GM12878 (cell line): ENCODE measurements at regions not wholly inside any gene's neighbourhood (a gene's known extent, or its start where the extent isn't known, plus 50 kb on each side); places are given as distances from the start of the nearest gene placed in this dataset.

Source experiments
- ATAC-seq: fragments of 200-7000 bp; cut with Tn5 transposase; 3 replicates; pipeline ENCODE4 v1.9.1; 2020; ENCODE audit warnings: mild to moderate bottlenecking, moderate library complexity
- BruUV-seq: library from RNA; stranded (reverse); fragments of 400-500 nt; replicated peaks from 2 replicates; lab custom pipeline; 2021; lab: Mats Ljungman, UMichigan
- CTCF ChIA-PET: fragments of 300-600 bp; sonication (Branson Sonifier 250); formaldehyde crosslinking; extraction: SDS; loops from one replicate; lab custom pipeline; 2021; ENCODE audit warnings: inconsistent platforms; lab: Yijun Ruan, JAX
- POLR2A ChIA-PET: fragments of 350-600 bp; formaldehyde crosslinking; extraction: SDS; loops from one replicate; lab custom pipeline; 2021; ENCODE audit warnings: inconsistent platforms; lab: Charles Lee
- RAD21 ChIA-PET: fragments of 300-600 bp; sonication (Branson Sonifier 250); formaldehyde crosslinking; loops from one replicate; lab custom pipeline; 2023; ENCODE audit warnings: antibody characterized with exemption; ENCODE audit not compliant: unreplicated experiment; lab: Charles Lee
- SMC1A ChIA-PET: fragments of 300-600 bp; sonication (Branson Sonifier 250); formaldehyde crosslinking; loops from one replicate; lab custom pipeline; 2023; ENCODE audit not compliant: unreplicated experiment, uncharacterized antibody; lab: Charles Lee
- DNase-seq: peaks from one replicate; pipeline ENCODE4 v3.0.0-alpha.2; 2011; ENCODE audit warnings: low read depth, low spot score
- FAIRE-seq: peaks from 3 replicates; lab custom pipeline; 2011; peaks lifted over from hg19 to GRCh38; lab: Jason Lieb, UNC
- H2AFZ ChIP-seq: 2 replicates; pipeline ENCODE4 v1.6.0; 2011; ENCODE audit warnings: low read depth, low read length, control low read depth; ENCODE audit not compliant: control insufficient read depth
- H3K27ac ChIP-seq: 2 replicates; pipeline ENCODE4 v1.5.1; 2011; ENCODE audit warnings: control low read depth; ENCODE audit not compliant: control insufficient read depth, insufficient read depth
- H3K27me3 ChIP-seq, 2 experiments: replicated peaks in 1 of 2; 2 replicates each; pipeline versions ENCODE4 v1.6.0 to v1.6.1; 2011; ENCODE audit warnings: low read length in 1 of 2; ENCODE audit not compliant: control insufficient read depth in 2 of 2, insufficient read depth in 2 of 2
- H3K36me3 ChIP-seq, 2 experiments: 2 replicates each; pipeline ENCODE4 v1.5.1; 2011; ENCODE audit warnings: low read length in 1 of 2; ENCODE audit not compliant: control insufficient read depth in 2 of 2, insufficient read depth in 2 of 2
- H3K4me1 ChIP-seq: 2 replicates; pipeline ENCODE4 v1.6.1; 2011; ENCODE audit warnings: mild to moderate bottlenecking, low read length, moderate library complexity, mixed read lengths; ENCODE audit not compliant: control insufficient read depth, insufficient read depth
- H3K4me2 ChIP-seq: 2 replicates; pipeline ENCODE4 v1.6.0; 2011; ENCODE audit warnings: control low read depth; ENCODE audit not compliant: control insufficient read depth, insufficient read depth
- H3K4me3 ChIP-seq: fragments of 200-600 bp; sonication (generic); 2 replicates; pipeline ENCODE4 v1.5.1; 2016
- H3K79me2 ChIP-seq: 2 replicates; pipeline ENCODE4 v1.6.0; 2011; ENCODE audit warnings: low read length; ENCODE audit not compliant: control insufficient read depth, insufficient read depth
- H3K9ac ChIP-seq: 2 replicates; pipeline ENCODE4 v1.8.0; 2011; ENCODE audit warnings: low read length, control low read depth, mixed read lengths; ENCODE audit not compliant: control insufficient read depth, insufficient read depth
- H3K9me3 ChIP-seq: replicated peaks from 3 replicates; pipeline ENCODE4 v1.5.1; 2011; ENCODE audit warnings: mild to moderate bottlenecking, low read length; ENCODE audit not compliant: control insufficient read depth, insufficient read depth
- H4K20me1 ChIP-seq: 2 replicates; pipeline ENCODE4 v1.6.0; 2011; ENCODE audit not compliant: control insufficient read depth, insufficient read depth
- BCL11A ChIP-seq: IDR thresholded peaks from 2 replicates; pipeline ENCODE4 v1.6.1; 2011; ENCODE audit warnings: low read depth, low read length
- CBX3 ChIP-seq: fragments of 200-600 bp; sonication (generic); IDR thresholded peaks from 2 replicates; pipeline ENCODE4 v1.6.1; 2016; ENCODE audit warnings: low read depth, borderline replicate concordance
- CUX1 ChIP-seq: IDR thresholded peaks from 2 replicates; pipeline ENCODE4 v1.6.1; 2012; ENCODE audit warnings: improper control_type of control experiment, low read depth, low read length; ENCODE audit not compliant: insufficient replicate concordance
- EGR1 ChIP-seq, 2 experiments: IDR thresholded peaks; 1 replicate in 1 of 2; 2 replicates in 1 of 2; pipeline ENCODE4 v1.6.1; 2011 to 2012; ENCODE audit warnings: low read depth in 2 of 2, low read length in 2 of 2, borderline replicate concordance in 1 of 2, mild to moderate bottlenecking in 1 of 2, moderate library complexity in 1 of 2
- IKZF1 ChIP-seq: fragments of 450-650 bp; conservative IDR thresholded peaks from 2 replicates; pipeline ENCODE4 v1.6.1; 2017; ENCODE audit warnings: antibody characterized with exemption, mild to moderate bottlenecking
- MAX ChIP-seq: IDR thresholded peaks from 2 replicates; pipeline ENCODE4 v1.6.1; 2012; ENCODE audit warnings: low read depth, low read length, improper control_type of control experiment
- MXI1 ChIP-seq: fragments of 150-350 bp; IDR thresholded peaks from 2 replicates; pipeline ENCODE4 v1.6.1; 2011; ENCODE audit warnings: low read depth, mild to moderate bottlenecking, inconsistent platforms, low read length, improper control_type of control experiment
- WGBS: methylation state at CpG from one replicate; pipeline ENCODE4 v1.1.6; 2016; ENCODE audit warnings: low lambda C conversion rate; ENCODE audit not compliant: insufficient replicate concordance, insufficient coverage; ENCODE audit errors: missing lambda C conversion rate; 5-methylcytosine and 5-hydroxymethylcytosine counted together
- in situ Hi-C: fragments of 300-500 bp; cut with MboI; formaldehyde crosslinking; loops from 9 replicates; pipeline ENCODE4 v1.14.3; 2018; ENCODE audit warnings: mixed read lengths
- intact Hi-C: fragments of 100-400 bp; cut with micrococcal nuclease; formaldehyde crosslinking; loops from one replicate; pipeline ENCODE4 v1.14.2; 2022; ENCODE audit not compliant: unreplicated experiment
- TF ChIP-seq, protein P1 (sequence below): IDR thresholded peaks from 2 replicates; pipeline ENCODE4 v1.6.1; 2012; ENCODE audit warnings: low read length, inconsistent platforms

DNA sequence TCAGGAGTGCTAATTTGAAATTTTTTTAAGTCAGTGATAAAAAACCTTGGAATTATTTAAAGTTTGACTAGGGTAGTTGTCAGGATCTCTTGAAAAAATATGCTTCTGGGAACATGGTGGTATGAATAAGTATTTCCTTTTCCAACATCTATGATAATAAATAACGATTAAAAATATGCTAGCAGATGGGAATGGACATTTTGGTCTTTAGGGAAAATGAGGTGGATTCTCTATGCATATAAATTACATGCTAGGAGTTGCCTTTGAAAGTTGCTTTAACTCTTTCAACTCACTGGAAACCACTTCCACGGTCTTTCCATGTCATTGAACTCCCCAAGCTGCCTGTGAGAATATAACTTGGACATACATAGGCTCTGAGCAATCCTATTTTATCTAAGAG, 731.5 kb upstream of the MARCKS start:
- H3K36me3 ChIP-seq: no peaks in the 10 kb centered on the region
- no peak overlapping the region for H2AFZ ChIP-seq
- no peak overlapping the region for H3K4me2 ChIP-seq
- ChIA-PET CTCF (no interaction called here), RAD21 (no interaction called here), SMC1A (no interaction called here), POLR2A (no interaction called here)
- H3K27me3 ChIP-seq: no peaks in the 10 kb centered on the region
- H3K4me3 ChIP-seq: no peak overlapping the region
- H3K27ac ChIP-seq: no peak overlapping the region
- H3K4me1 ChIP-seq: no peaks in the 10 kb centered on the region
- H4K20me1 ChIP-seq: no peaks in the 10 kb centered on the region
- intact Hi-C loops: no loop called here
- no peak for ATAC-seq
- WGBS: 0% methylated on average over 2 of the region's 2 CpGs
- in situ Hi-C loops: no loop called here
- FAIRE-seq: no peak
- no peaks in the 10 kb centered on the region for H3K79me2 ChIP-seq
- no peaks in the 10 kb centered on the region for H3K9me3 ChIP-seq
- H3K9ac ChIP-seq: no peak overlapping the region
- no TSS peak for BruUV-seq
- no peak for TF ChIP-seq IKZF1
- no peak for DNase-seq

DNA sequence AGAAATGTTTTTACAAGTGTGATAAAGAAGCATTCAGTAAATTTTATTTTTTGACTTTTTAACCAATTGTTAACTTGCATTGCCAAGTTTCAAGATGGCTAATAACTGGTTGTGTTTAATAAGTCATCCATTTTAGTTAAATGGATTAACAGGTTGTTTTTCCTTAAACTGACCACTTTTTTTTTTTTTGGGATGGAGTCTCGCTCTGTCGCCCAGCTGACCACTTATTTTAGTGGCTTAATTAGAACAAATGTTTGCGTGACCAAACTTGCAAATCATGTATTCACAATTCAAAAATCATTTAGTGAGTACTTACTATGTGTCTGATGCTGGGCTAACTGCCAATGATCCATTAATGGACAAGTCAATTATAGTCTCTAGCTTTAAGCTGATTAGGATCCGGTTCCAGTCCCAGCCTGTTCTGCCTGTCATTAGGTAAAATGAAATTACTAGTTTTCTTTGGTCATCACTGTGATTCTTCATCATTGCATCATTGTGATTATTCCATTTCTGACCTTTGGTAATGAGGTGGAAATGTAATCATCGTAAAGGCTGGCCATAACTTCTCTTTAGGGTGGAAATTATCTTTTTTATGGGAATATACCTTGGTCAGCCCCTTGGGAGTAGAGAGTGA, 729.2 kb upstream of the MARCKS start:
- H3K9me3 ChIP-seq: no peaks in the 10 kb centered on the region
- no peaks in the 10 kb centered on the region for H3K36me3 ChIP-seq
- FAIRE-seq: no peak
- ChIA-PET RAD21 (no interaction called here), CTCF (no interaction called here), SMC1A (interaction anchor here (1.2 kb wide), 1 partner anchor 751 kb away, joined by 3 read pairs; no protein-coding TSS in a partner anchor), POLR2A (no interaction called here)
- H3K4me1 ChIP-seq: no peaks in the 10 kb centered on the region
- no peaks in the 10 kb centered on the region for H3K79me2 ChIP-seq
- no TSS peak for BruUV-seq
- DNase-seq: no peak
- 44% methylated on average over 5 of the region's 5 CpGs for WGBS
- no peak overlapping the region for H3K9ac ChIP-seq
- H3K4me2 ChIP-seq: no peak overlapping the region
- no peaks in the 10 kb centered on the region for H4K20me1 ChIP-seq
- in situ Hi-C loops: no loop called here
- intact Hi-C loops: no loop called here
- no peak overlapping the region for H3K27ac ChIP-seq
- no peaks in the 10 kb centered on the region for H3K27me3 ChIP-seq
- H2AFZ ChIP-seq: no peak overlapping the region
- ATAC-seq: no peak
- no peak overlapping the region for H3K4me3 ChIP-seq
- TF ChIP-seq MAX (no peak), BCL11A (no peak), EGR1 (IDR thresholded peaks at IDR 0.05; ENCODE audit: borderline replicate concordance in 1 of 2, low read depth in 2 of 2, low read length in 2 of 2) (no peak), CBX3 (no peak), CUX1 (no peak), MXI1 (no peak)
- TF ChIP-seq, protein P1, sequence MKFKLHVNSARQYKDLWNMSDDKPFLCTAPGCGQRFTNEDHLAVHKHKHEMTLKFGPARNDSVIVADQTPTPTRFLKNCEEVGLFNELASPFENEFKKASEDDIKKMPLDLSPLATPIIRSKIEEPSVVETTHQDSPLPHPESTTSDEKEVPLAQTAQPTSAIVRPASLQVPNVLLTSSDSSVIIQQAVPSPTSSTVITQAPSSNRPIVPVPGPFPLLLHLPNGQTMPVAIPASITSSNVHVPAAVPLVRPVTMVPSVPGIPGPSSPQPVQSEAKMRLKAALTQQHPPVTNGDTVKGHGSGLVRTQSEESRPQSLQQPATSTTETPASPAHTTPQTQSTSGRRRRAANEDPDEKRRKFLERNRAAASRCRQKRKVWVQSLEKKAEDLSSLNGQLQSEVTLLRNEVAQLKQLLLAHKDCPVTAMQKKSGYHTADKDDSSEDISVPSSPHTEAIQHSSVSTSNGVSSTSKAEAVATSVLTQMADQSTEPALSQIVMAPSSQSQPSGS: no peak
